GM12878 (cell line): ENCODE measurements at regions not wholly inside any gene's neighbourhood (a gene's known extent, or its start where the extent isn't known, plus 50 kb on each side); places are given as distances from the start of the nearest gene placed in this dataset.

Experiments
- ATAC-seq: fragments of 200-7000 bp; cut with Tn5 transposase; 3 replicates; pipeline ENCODE4 v1.9.1; 2020; ENCODE audit warnings: mild to moderate bottlenecking, moderate library complexity
- BruUV-seq: library from RNA; stranded (reverse); fragments of 400-500 nt; replicated peaks from 2 replicates; lab custom pipeline; 2021; lab: Mats Ljungman, UMichigan
- CTCF ChIA-PET: fragments of 300-600 bp; sonication (Branson Sonifier 250); formaldehyde crosslinking; extraction: SDS; loops from one replicate; lab custom pipeline; 2021; ENCODE audit warnings: inconsistent platforms; lab: Yijun Ruan, JAX
- POLR2A ChIA-PET: fragments of 350-600 bp; formaldehyde crosslinking; extraction: SDS; loops from one replicate; lab custom pipeline; 2021; ENCODE audit warnings: inconsistent platforms; lab: Charles Lee
- RAD21 ChIA-PET: fragments of 300-600 bp; sonication (Branson Sonifier 250); formaldehyde crosslinking; loops from one replicate; lab custom pipeline; 2023; ENCODE audit warnings: antibody characterized with exemption; ENCODE audit not compliant: unreplicated experiment; lab: Charles Lee
- SMC1A ChIA-PET: fragments of 300-600 bp; sonication (Branson Sonifier 250); formaldehyde crosslinking; loops from one replicate; lab custom pipeline; 2023; ENCODE audit not compliant: unreplicated experiment, uncharacterized antibody; lab: Charles Lee
- DNase-seq: peaks from one replicate; pipeline ENCODE4 v3.0.0-alpha.2; 2011; ENCODE audit warnings: low read depth, low spot score
- FAIRE-seq: peaks from 3 replicates; lab custom pipeline; 2011; peaks lifted over from hg19 to GRCh38; lab: Jason Lieb, UNC
- H2AFZ ChIP-seq: 2 replicates; pipeline ENCODE4 v1.6.0; 2011; ENCODE audit warnings: low read depth, low read length, control low read depth; ENCODE audit not compliant: control insufficient read depth
- H3K27ac ChIP-seq: 2 replicates; pipeline ENCODE4 v1.5.1; 2011; ENCODE audit warnings: control low read depth; ENCODE audit not compliant: control insufficient read depth, insufficient read depth
- H3K27me3 ChIP-seq, 2 experiments: replicated peaks in 1 of 2; 2 replicates each; pipeline versions ENCODE4 v1.6.0 to v1.6.1; 2011; ENCODE audit warnings: low read length in 1 of 2; ENCODE audit not compliant: control insufficient read depth in 2 of 2, insufficient read depth in 2 of 2
- H3K36me3 ChIP-seq, 2 experiments: 2 replicates each; pipeline ENCODE4 v1.5.1; 2011; ENCODE audit warnings: low read length in 1 of 2; ENCODE audit not compliant: control insufficient read depth in 2 of 2, insufficient read depth in 2 of 2
- H3K4me1 ChIP-seq: 2 replicates; pipeline ENCODE4 v1.6.1; 2011; ENCODE audit warnings: mild to moderate bottlenecking, low read length, moderate library complexity, mixed read lengths; ENCODE audit not compliant: control insufficient read depth, insufficient read depth
- H3K4me2 ChIP-seq: 2 replicates; pipeline ENCODE4 v1.6.0; 2011; ENCODE audit warnings: control low read depth; ENCODE audit not compliant: control insufficient read depth, insufficient read depth
- H3K4me3 ChIP-seq: fragments of 200-600 bp; sonication (generic); 2 replicates; pipeline ENCODE4 v1.5.1; 2016
- H3K79me2 ChIP-seq: 2 replicates; pipeline ENCODE4 v1.6.0; 2011; ENCODE audit warnings: low read length; ENCODE audit not compliant: control insufficient read depth, insufficient read depth
- H3K9ac ChIP-seq: 2 replicates; pipeline ENCODE4 v1.8.0; 2011; ENCODE audit warnings: low read length, control low read depth, mixed read lengths; ENCODE audit not compliant: control insufficient read depth, insufficient read depth
- H3K9me3 ChIP-seq: replicated peaks from 3 replicates; pipeline ENCODE4 v1.5.1; 2011; ENCODE audit warnings: mild to moderate bottlenecking, low read length; ENCODE audit not compliant: control insufficient read depth, insufficient read depth
- H4K20me1 ChIP-seq: 2 replicates; pipeline ENCODE4 v1.6.0; 2011; ENCODE audit not compliant: control insufficient read depth, insufficient read depth
- ATF2 ChIP-seq: IDR thresholded peaks from 2 replicates; pipeline ENCODE4 v1.6.1; 2012; ENCODE audit warnings: low read length, inconsistent platforms
- CEBPB ChIP-seq, 2 experiments: fragments of 150-350 bp in 1 of 2; IDR thresholded peaks; 2 replicates each; pipeline ENCODE4 v1.6.1; 2012 to 2014; ENCODE audit warnings: low read depth in 2 of 2, low read length in 2 of 2, borderline replicate concordance in 1 of 2, inconsistent platforms in 1 of 2
- CREB1 ChIP-seq: IDR thresholded peaks from 2 replicates; pipeline ENCODE4 v1.6.1; 2012; ENCODE audit warnings: low read depth, mild to moderate bottlenecking, inconsistent platforms
- EZH2 ChIP-seq: IDR thresholded peaks from 2 replicates; pipeline ENCODE4 v1.6.1; 2012; ENCODE audit warnings: low read depth, mild to moderate bottlenecking, control low read depth, inconsistent platforms, low read length, borderline replicate concordance; ENCODE audit not compliant: control insufficient read depth
- IRF4 ChIP-seq: IDR thresholded peaks from 2 replicates; pipeline ENCODE4 v1.6.1; 2011; ENCODE audit warnings: low read depth, low read length
- MYB ChIP-seq: fragments of 150-350 bp; IDR thresholded peaks from 2 replicates; pipeline ENCODE4 v1.6.1; 2014; ENCODE audit warnings: mild to moderate bottlenecking, low read depth, low read length, borderline replicate concordance
- PAX5 ChIP-seq: IDR thresholded peaks from 2 replicates; pipeline ENCODE4 v1.6.1; 2011; ENCODE audit warnings: low read depth, low read length, borderline replicate concordance
- PAX8 ChIP-seq: fragments of 450-650 bp; IDR thresholded peaks from 2 replicates; pipeline ENCODE4 v1.6.1; 2017; ENCODE audit warnings: mild to moderate bottlenecking, moderate library complexity
- POLR2AphosphoS5 ChIP-seq: IDR thresholded peaks from 2 replicates; pipeline ENCODE4 v1.6.1; 2011; ENCODE audit warnings: mild to moderate bottlenecking, low read length, inconsistent platforms
- SMARCA5 ChIP-seq: fragments of 450-650 bp; IDR thresholded peaks from 2 replicates; pipeline ENCODE4 v1.6.1; 2017; ENCODE audit warnings: mild to moderate bottlenecking
- SPI1 ChIP-seq: IDR thresholded peaks from 2 replicates; pipeline ENCODE4 v1.6.1; 2011; ENCODE audit warnings: low read depth, mild to moderate bottlenecking, low read length, moderate library complexity, borderline replicate concordance; ENCODE audit not compliant: insufficient read depth
- ZBTB4 ChIP-seq: fragments of 450-650 bp; formaldehyde crosslinking; IDR thresholded peaks from 2 replicates; pipeline ENCODE4 v1.4.0; 2022; ENCODE audit warnings: mild to moderate bottlenecking, moderate library complexity
- WGBS: methylation state at CpG from one replicate; pipeline ENCODE4 v1.1.6; 2016; ENCODE audit warnings: low lambda C conversion rate; ENCODE audit not compliant: insufficient replicate concordance, insufficient coverage; ENCODE audit errors: missing lambda C conversion rate; 5-methylcytosine and 5-hydroxymethylcytosine counted together
- in situ Hi-C: fragments of 300-500 bp; cut with MboI; formaldehyde crosslinking; loops from 9 replicates; pipeline ENCODE4 v1.14.3; 2018; ENCODE audit warnings: mixed read lengths
- intact Hi-C: fragments of 100-400 bp; cut with micrococcal nuclease; formaldehyde crosslinking; loops from one replicate; pipeline ENCODE4 v1.14.2; 2022; ENCODE audit not compliant: unreplicated experiment
- TF ChIP-seq, protein P1 (sequence below): IDR thresholded peaks from 2 replicates; pipeline ENCODE4 v1.6.1; 2011; ENCODE audit warnings: mild to moderate bottlenecking, low read depth, low read length, moderate library complexity; ENCODE audit not compliant: insufficient replicate concordance

- ATAC-seq (no peak), FAIRE-seq (no peak), DNase-seq (no peak)
- Histone ChIP-seq H3K9ac (no peak overlapping the region), H3K4me2 (no peak overlapping the region), H3K9me3 (no peaks in the 10 kb centered on the region; the same call in 2 of the 3 replicates), H3K79me2 (no peaks in the 10 kb centered on the region), H3K4me1 (no peaks in the 10 kb centered on the region), H3K27me3 (no peaks in the 10 kb centered on the region), H2AFZ (no peak overlapping the region), H3K27ac (no peak overlapping the region), H4K20me1 (no peaks in the 10 kb centered on the region), H3K36me3 (peaks cover 0 to 2% of the 10 kb centered on the region in 2 experiments; a peak in 1 of 4 replicates), H3K4me3 (no peak overlapping the region)
- TF ChIP-seq CREB1 (no peak), POLR2AphosphoS5 (no peak), MYB (no peak), EZH2 (no peak), SPI1 (no peak)
- ChIA-PET POLR2A (no interaction called here), CTCF (no interaction called here), SMC1A (no interaction called here), RAD21 (no interaction called here)
- intact Hi-C loops: no loop called here
- 60% methylated on average over 8 of the region's 8 CpGs for WGBS
- no TSS peak for BruUV-seq
- in situ Hi-C loops: no loop called here
These were observed 282.1 kb downstream of the BRD1 start for GRCh38 chr22:49545606-49546005.

DNA sequence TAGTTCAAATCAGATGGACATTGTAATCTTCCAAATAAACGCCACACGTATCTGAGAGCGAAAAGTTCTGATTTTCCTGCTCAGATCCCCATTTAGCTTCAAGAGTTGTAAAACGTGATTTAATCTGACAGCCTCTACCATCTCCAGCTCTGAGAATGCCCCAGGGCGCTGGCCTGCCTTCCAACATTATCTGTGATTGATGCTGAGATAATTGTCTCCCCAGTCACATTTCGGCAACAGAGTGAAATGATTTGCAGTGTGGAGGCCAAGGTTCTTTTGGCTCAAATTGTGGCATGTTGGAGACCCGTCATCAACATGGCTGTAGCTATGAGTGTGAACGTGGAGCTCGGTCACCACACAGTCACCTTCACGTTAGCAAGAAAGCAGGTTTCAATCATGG is 283.4 kb downstream of the BRD1 start:
- no peaks in the 10 kb centered on the region; the same call in 2 of the 3 replicates for H3K9me3 ChIP-seq
- H3K4me1 ChIP-seq: no peaks in the 10 kb centered on the region
- H3K27ac ChIP-seq: no peak overlapping the region
- ATAC-seq: no peak
- DNase-seq: no peak
- no peaks in the 10 kb centered on the region for H3K79me2 ChIP-seq
- BruUV-seq: no TSS peak
- no peak overlapping the region for H2AFZ ChIP-seq
- no peaks in the 10 kb centered on the region for H4K20me1 ChIP-seq
- CTCF ChIA-PET: no interaction called here
- no peak for FAIRE-seq
- peaks cover 0 to 2% of the 10 kb centered on the region in 2 experiments; a peak in 1 of 4 replicates for H3K36me3 ChIP-seq
- no peak overlapping the region for H3K4me2 ChIP-seq
- POLR2A ChIA-PET: no interaction called here
- H3K4me3 ChIP-seq: no peak overlapping the region
- SMC1A ChIA-PET: no interaction called here
- RAD21 ChIA-PET: no interaction called here
- 53% methylated on average over 10 of the region's 10 CpGs for WGBS
- in situ Hi-C loops: no loop called here
- intact Hi-C loops: no loop called here
- H3K27me3 ChIP-seq: no peaks in the 10 kb centered on the region
- H3K9ac ChIP-seq: no peak overlapping the region
- no peak for TF ChIP-seq IRF4
- no peak for TF ChIP-seq PAX5
- TF ChIP-seq PAX8: no peak
- TF ChIP-seq CEBPB (IDR thresholded peaks at IDR 0.05; ENCODE audit: borderline replicate concordance in 1 of 2, low read depth in 2 of 2, low read length in 2 of 2): no peak
- no peak for TF ChIP-seq SMARCA5
- no peak for TF ChIP-seq ATF2
- TF ChIP-seq, protein P1, sequence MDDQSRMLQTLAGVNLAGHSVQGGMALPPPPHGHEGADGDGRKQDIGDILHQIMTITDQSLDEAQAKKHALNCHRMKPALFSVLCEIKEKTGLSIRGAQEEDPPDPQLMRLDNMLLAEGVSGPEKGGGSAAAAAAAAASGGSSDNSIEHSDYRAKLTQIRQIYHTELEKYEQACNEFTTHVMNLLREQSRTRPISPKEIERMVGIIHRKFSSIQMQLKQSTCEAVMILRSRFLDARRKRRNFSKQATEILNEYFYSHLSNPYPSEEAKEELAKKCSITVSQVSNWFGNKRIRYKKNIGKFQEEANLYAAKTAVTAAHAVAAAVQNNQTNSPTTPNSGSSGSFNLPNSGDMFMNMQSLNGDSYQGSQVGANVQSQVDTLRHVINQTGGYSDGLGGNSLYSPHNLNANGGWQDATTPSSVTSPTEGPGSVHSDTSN: no peak
- TF ChIP-seq ZBTB4: no peak
